ENCODE measurements at regions not wholly inside any gene's neighbourhood (a gene's known extent, or its start where the extent isn't known, plus 50 kb on each side); places are given as distances from the start of the nearest gene placed in this dataset.

DNA sequence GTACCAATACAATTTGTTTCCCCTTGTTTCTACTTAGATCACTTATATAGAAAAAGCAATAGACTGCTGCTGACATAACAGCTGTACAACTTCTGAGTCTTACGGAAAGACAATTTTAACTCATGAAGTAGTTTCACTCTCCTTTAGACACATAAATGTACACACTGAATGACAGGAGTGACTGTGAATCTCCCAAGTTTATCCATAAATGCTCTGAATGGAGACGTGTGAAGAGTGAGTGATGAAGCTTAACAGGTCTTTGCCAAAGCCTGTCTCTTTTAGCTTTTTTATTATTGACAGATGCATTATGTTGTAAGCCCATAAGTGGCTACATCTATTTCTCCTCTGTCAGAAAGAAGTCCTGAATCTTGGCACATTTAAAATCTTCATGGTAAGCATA is 265.9 kb downstream of the TRIM36 start:
- no peaks in the 10 kb centered on the region for H3K36me3 ChIP-seq (ENCODE audit: control insufficient read depth in 2 of 3, insufficient read depth in 3 of 3, low read length in 3 of 3)
- TF ChIP-seq, protein P1, sequence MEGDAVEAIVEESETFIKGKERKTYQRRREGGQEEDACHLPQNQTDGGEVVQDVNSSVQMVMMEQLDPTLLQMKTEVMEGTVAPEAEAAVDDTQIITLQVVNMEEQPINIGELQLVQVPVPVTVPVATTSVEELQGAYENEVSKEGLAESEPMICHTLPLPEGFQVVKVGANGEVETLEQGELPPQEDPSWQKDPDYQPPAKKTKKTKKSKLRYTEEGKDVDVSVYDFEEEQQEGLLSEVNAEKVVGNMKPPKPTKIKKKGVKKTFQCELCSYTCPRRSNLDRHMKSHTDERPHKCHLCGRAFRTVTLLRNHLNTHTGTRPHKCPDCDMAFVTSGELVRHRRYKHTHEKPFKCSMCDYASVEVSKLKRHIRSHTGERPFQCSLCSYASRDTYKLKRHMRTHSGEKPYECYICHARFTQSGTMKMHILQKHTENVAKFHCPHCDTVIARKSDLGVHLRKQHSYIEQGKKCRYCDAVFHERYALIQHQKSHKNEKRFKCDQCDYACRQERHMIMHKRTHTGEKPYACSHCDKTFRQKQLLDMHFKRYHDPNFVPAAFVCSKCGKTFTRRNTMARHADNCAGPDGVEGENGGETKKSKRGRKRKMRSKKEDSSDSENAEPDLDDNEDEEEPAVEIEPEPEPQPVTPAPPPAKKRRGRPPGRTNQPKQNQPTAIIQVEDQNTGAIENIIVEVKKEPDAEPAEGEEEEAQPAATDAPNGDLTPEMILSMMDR (IDR thresholded peaks at IDR 0.05; ENCODE audit: borderline replicate concordance, extremely low read depth, insufficient read depth): no peak
- DNase-seq: peak in 1 of 5 donors; percentile 23
- H3K27me3 ChIP-seq (ENCODE audit: control insufficient read depth, insufficient read depth, low read length): no peaks in the 10 kb centered on the region
- H3K27ac ChIP-seq (ENCODE audit: low read depth in 2 of 2, low read length in 2 of 2): no peak overlapping the region
- FAIRE-seq: no peak
- intact Hi-C loops (cut with DNase I): no loop called here
- no peak overlapping the region for H3K4me3 ChIP-seq (ENCODE audit: low read length in 3 of 3)
- no peaks in the 10 kb centered on the region for H3K4me1 ChIP-seq (ENCODE audit: control insufficient read depth in 2 of 3, insufficient read depth in 2 of 3, low read depth in 1 of 3, low read length in 3 of 3)
- no peak overlapping the region for H3K9ac ChIP-seq (ENCODE audit: low read length in 3 of 3)
- peaks cover 0 to 6% (median 2%) of the 10 kb centered on the region in 3 donors for H3K9me3 ChIP-seq (ENCODE audit: control insufficient read depth in 2 of 3, insufficient read depth in 1 of 3, low read length in 3 of 3)

DNA sequence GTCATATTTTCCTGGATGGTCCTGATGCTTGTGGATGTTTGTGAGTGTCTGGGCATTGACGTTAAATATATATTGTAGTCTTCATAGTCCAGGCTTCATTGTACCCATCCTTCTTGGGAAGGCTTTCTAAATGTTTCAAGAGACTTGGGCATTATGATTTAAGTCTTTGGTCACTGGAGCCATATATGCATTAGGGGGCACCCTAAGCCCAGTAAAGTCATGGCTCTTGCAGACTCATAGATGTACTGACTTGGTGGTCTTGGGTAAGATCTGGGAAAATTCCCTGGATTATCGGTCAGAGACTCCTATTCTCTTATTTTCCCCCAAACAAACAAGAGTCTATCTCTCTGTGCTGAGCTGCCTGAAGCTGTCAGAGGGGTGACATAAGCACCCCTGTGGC is 271.1 kb downstream of the TRIM36 start:
- FAIRE-seq: no peak

DNA sequence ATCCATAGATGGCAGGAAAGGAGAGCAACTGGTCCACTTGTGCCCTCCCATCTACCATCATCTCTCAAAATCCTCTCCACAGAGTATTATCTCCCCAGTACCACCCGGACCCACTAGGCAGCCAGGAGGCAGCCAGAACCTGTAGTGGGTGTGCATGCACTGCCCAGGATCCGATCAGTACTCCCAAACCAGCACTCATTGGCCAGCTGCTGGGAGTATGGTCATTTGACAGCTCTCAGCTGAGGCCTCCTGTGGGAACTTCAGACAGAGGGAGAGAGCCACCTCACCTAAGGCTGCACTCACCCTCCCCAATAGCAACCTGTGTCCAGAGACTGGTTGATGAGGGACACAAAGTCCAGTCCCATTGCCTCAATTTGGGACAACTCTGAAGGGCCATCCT is 286.0 kb downstream of the TRIM36 start:
- Histone ChIP-seq H3K4me3 (ENCODE audit: low read length in 3 of 3) (no peak overlapping the region), H3K9me3 (ENCODE audit: control insufficient read depth in 2 of 3, insufficient read depth in 1 of 3, low read length in 3 of 3) (no peaks in the 10 kb centered on the region), H3K27ac (ENCODE audit: low read depth in 2 of 2, low read length in 2 of 2) (no peak overlapping the region), H3K27me3 (ENCODE audit: control insufficient read depth, insufficient read depth, low read length) (no peaks in the 10 kb centered on the region), H3K4me1 (ENCODE audit: control insufficient read depth in 2 of 3, insufficient read depth in 2 of 3, low read depth in 1 of 3, low read length in 3 of 3) (no peaks in the 10 kb centered on the region), H3K9ac (ENCODE audit: low read length in 3 of 3) (no peak overlapping the region), H3K36me3 (ENCODE audit: control insufficient read depth in 2 of 3, insufficient read depth in 3 of 3, low read length in 3 of 3) (no peaks in the 10 kb centered on the region)
- TF ChIP-seq, protein P1 (IDR thresholded peaks at IDR 0.05; ENCODE audit: borderline replicate concordance, extremely low read depth, insufficient read depth): no peak
- DNase-seq (no peak), FAIRE-seq (no peak)
- intact Hi-C loops (cut with DNase I): no loop called here

More for the DNA sequence above, 271.1 kb downstream of the TRIM36 start:
- TF ChIP-seq, protein P1 (IDR thresholded peaks at IDR 0.05; ENCODE audit: borderline replicate concordance, extremely low read depth, insufficient read depth): no peak
- no peak for DNase-seq
- no peak overlapping the region for H3K9ac ChIP-seq (ENCODE audit: low read length in 3 of 3)
- no peaks in the 10 kb centered on the region for H3K27me3 ChIP-seq (ENCODE audit: control insufficient read depth, insufficient read depth, low read length)
- intact Hi-C loops (cut with DNase I): no loop called here
- H3K36me3 ChIP-seq (ENCODE audit: control insufficient read depth in 2 of 3, insufficient read depth in 3 of 3, low read length in 3 of 3): no peaks in the 10 kb centered on the region
- H3K4me1 ChIP-seq (ENCODE audit: control insufficient read depth in 2 of 3, insufficient read depth in 2 of 3, low read depth in 1 of 3, low read length in 3 of 3): no peaks in the 10 kb centered on the region
- H3K4me3 ChIP-seq (ENCODE audit: low read length in 3 of 3): no peak overlapping the region
- no peak overlapping the region for H3K27ac ChIP-seq (ENCODE audit: low read depth in 2 of 2, low read length in 2 of 2)
- H3K9me3 ChIP-seq (ENCODE audit: control insufficient read depth in 2 of 3, insufficient read depth in 1 of 3, low read length in 3 of 3): peaks cover 0 to 2% (median 2%) of the 10 kb centered on the region in 3 donors

- H3K27me3 ChIP-seq (ENCODE audit: control insufficient read depth, insufficient read depth, low read length): no peaks in the 10 kb centered on the region
- no peak for FAIRE-seq
- H3K4me1 ChIP-seq (ENCODE audit: control insufficient read depth in 2 of 3, insufficient read depth in 2 of 3, low read depth in 1 of 3, low read length in 3 of 3): no peaks in the 10 kb centered on the region
- no peak overlapping the region for H3K27ac ChIP-seq (ENCODE audit: low read depth in 2 of 2, low read length in 2 of 2)
- no peaks in the 10 kb centered on the region for H3K36me3 ChIP-seq (ENCODE audit: control insufficient read depth in 2 of 3, insufficient read depth in 3 of 3, low read length in 3 of 3)
- no peak overlapping the region for H3K9ac ChIP-seq (ENCODE audit: low read length in 3 of 3)
- DNase-seq: peak in 1 of 5 donors; percentile 49
- no peak overlapping the region for H3K4me3 ChIP-seq (ENCODE audit: low read length in 3 of 3)
- TF ChIP-seq, protein P1 (IDR thresholded peaks at IDR 0.05; ENCODE audit: borderline replicate concordance, extremely low read depth, insufficient read depth): no peak
- intact Hi-C loops (cut with DNase I): no loop called here
- H3K9me3 ChIP-seq (ENCODE audit: control insufficient read depth in 2 of 3, insufficient read depth in 1 of 3, low read length in 3 of 3): no peaks in the 10 kb centered on the region
Observed at GRCh38 chr5:114859438-114859735, 310.3 kb downstream of the TRIM36 start.
